PC-3 (cell line): ENCODE measurements at regions not wholly inside any gene's neighbourhood (a gene's known extent, or its start where the extent isn't known, plus 50 kb on each side); places are given as distances from the start of the nearest gene placed in this dataset.

Experiments used
- ATAC-seq: fragments of 200-7000 bp; cut with Tn5 transposase; 2 replicates; pipeline ENCODE4 v1.9.1; 2020; ENCODE audit warnings: mild to moderate bottlenecking, moderate library complexity
- BruUV-seq: library from RNA; stranded (reverse); fragments of 400-500 nt; replicated peaks from 2 replicates; lab custom pipeline; 2021; lab: Mats Ljungman, UMichigan
- CTCF ChIA-PET: fragments of 300-600 bp; sonication (Branson Sonifier 250); formaldehyde crosslinking; loops from one replicate; lab custom pipeline; 2022; ENCODE audit warnings: antibody characterized with exemption; lab: Charles Lee
- POLR2A ChIA-PET: fragments of 300-600 bp; sonication (Branson Sonifier 250); formaldehyde crosslinking; loops from one replicate; lab custom pipeline; 2022; ENCODE audit warnings: antibody characterized with exemption; ENCODE audit not compliant: unreplicated experiment; lab: Charles Lee
- DNase-seq: peaks from one replicate; pipeline ENCODE4 v3.0.0-alpha.2; 2015
- H2AFZ ChIP-seq: fragments of 300-600 bp; sonication (generic); 2 replicates; pipeline ENCODE4 v1.6.0; 2016; ENCODE audit warnings: antibody characterized with exemption, low read length
- H3F3A ChIP-seq: fragments of 300-600 bp; sonication (generic); one replicate; pipeline ENCODE4 v1.6.0; 2017; ENCODE audit warnings: antibody characterized with exemption, low read length, control low read depth, mild to moderate bottlenecking; ENCODE audit not compliant: unreplicated experiment
- H3K27ac ChIP-seq: fragments of 300-600 bp; sonication (generic); 2 replicates; pipeline ENCODE4 v1.5.1; 2016; ENCODE audit warnings: mild to moderate bottlenecking, low read length
- H3K27me3 ChIP-seq: fragments of 300-600 bp; sonication (generic); 2 replicates; pipeline ENCODE4 v1.6.1; 2016; ENCODE audit warnings: low read length, mixed read lengths
- H3K36me3 ChIP-seq: fragments of 300-600 bp; sonication (generic); 2 replicates; pipeline ENCODE4 v1.6.1; 2016; ENCODE audit warnings: low read depth, mixed run types, low read length, mixed read lengths
- H3K4me1 ChIP-seq: fragments of 300-600 bp; sonication (generic); 2 replicates; pipeline ENCODE4 v1.5.1; 2016; ENCODE audit warnings: low read length; ENCODE audit not compliant: insufficient read depth
- H3K4me2 ChIP-seq: fragments of 300-600 bp; sonication (generic); 2 replicates; pipeline ENCODE4 v1.6.0; 2016; ENCODE audit warnings: low read length
- H3K4me3 ChIP-seq: fragments of 300-600 bp; sonication (generic); 2 replicates; pipeline ENCODE4 v1.5.1; 2016; ENCODE audit warnings: mild to moderate bottlenecking, low read length, mixed read lengths
- H3K79me2 ChIP-seq: fragments of 300-600 bp; sonication (generic); 2 replicates; pipeline ENCODE4 v1.6.1; 2017; ENCODE audit warnings: low read length, mixed read lengths
- H3K9ac ChIP-seq: fragments of 300-600 bp; sonication (generic); 2 replicates; pipeline ENCODE4 v1.6.0; 2016; ENCODE audit warnings: mild to moderate bottlenecking, low read length
- H3K9me2 ChIP-seq: fragments of 300-600 bp; sonication (generic); replicated peaks from 2 replicates; pipeline ENCODE4 v1.6.1; 2016; ENCODE audit warnings: mixed run types, low read length, mixed read lengths
- H3K9me3 ChIP-seq: fragments of 300-600 bp; sonication (generic); 2 replicates; pipeline ENCODE4 v1.6.1; 2016; ENCODE audit warnings: low read length, mixed read lengths
- H4K20me1 ChIP-seq: fragments of 300-600 bp; sonication (generic); 2 replicates; pipeline ENCODE4 v1.6.1; 2016; ENCODE audit warnings: low read length, mixed read lengths
- EZH2 ChIP-seq: fragments of 300-600 bp; sonication (generic); IDR thresholded peaks from one replicate; pipeline ENCODE4 v1.6.1; 2017; ENCODE audit warnings: antibody characterized with exemption, mild to moderate bottlenecking, low read length; ENCODE audit not compliant: unreplicated experiment
- EZH2phosphoT487 ChIP-seq: fragments of 300-600 bp; sonication (generic); IDR thresholded peaks from 2 replicates; pipeline ENCODE4 v1.6.1; 2018; ENCODE audit warnings: mild to moderate bottlenecking, antibody characterized with exemption, low read length, borderline replicate concordance
- intact Hi-C: fragments of 100-400 bp; cut with micrococcal nuclease; formaldehyde crosslinking; loops from 2 replicates; pipeline ENCODE4 v1.9.0; 2023
- TF ChIP-seq, protein P1 (sequence below): fragments of 300-600 bp; sonication (generic); conservative IDR thresholded peaks from 2 replicates; pipeline ENCODE4 v1.5.1; 2017; ENCODE audit warnings: antibody characterized with exemption, low read depth, mild to moderate bottlenecking, low read length

DNA sequence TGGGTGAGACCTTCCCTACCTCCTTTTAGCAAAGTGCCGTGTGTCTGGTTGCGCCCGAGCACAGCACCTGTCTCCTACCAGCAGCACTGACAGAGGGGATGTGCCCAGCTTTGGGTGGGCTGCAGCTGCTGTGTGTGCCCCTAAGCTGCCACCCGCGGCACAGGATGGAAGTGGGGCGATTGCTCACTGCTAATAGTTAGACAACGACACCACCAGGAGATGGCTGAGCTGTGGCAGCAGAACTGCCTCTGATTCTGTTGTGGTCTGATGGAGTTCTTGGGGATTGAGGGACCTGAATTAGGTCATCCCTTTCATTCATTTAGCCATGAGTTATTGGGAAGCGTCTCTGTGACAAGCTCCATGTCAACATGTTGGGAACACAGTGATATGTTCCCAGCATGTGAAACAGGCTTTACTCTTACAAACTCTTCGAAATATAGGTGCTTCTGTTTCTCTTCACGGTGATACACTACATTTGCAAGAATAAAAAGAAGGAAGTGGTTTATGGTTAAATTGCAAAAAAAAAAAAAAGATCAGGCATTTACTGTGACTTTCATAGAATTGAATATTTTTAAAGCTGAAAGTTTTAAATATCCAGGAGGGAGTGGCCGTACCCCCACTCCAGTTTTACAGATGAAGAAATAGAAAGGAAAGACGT is 184.4 kb downstream of the MAF start:
- H3K27ac ChIP-seq: no peak overlapping the region
- no peak for ATAC-seq
- H3K4me1 ChIP-seq: no peaks in the 10 kb centered on the region
- no peaks in the 10 kb centered on the region for H3K9me3 ChIP-seq
- H3K79me2 ChIP-seq: no peaks in the 10 kb centered on the region
- intact Hi-C loops: no loop called here
- TF ChIP-seq EZH2 (no peak), EZH2phosphoT487 (no peak)
- TF ChIP-seq, protein P1, sequence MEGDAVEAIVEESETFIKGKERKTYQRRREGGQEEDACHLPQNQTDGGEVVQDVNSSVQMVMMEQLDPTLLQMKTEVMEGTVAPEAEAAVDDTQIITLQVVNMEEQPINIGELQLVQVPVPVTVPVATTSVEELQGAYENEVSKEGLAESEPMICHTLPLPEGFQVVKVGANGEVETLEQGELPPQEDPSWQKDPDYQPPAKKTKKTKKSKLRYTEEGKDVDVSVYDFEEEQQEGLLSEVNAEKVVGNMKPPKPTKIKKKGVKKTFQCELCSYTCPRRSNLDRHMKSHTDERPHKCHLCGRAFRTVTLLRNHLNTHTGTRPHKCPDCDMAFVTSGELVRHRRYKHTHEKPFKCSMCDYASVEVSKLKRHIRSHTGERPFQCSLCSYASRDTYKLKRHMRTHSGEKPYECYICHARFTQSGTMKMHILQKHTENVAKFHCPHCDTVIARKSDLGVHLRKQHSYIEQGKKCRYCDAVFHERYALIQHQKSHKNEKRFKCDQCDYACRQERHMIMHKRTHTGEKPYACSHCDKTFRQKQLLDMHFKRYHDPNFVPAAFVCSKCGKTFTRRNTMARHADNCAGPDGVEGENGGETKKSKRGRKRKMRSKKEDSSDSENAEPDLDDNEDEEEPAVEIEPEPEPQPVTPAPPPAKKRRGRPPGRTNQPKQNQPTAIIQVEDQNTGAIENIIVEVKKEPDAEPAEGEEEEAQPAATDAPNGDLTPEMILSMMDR: no peak
- H4K20me1 ChIP-seq: no peaks in the 10 kb centered on the region
- no peak for DNase-seq
- H3K4me2 ChIP-seq: no peak overlapping the region
- peaks cover 8% of the 10 kb centered on the region for H3K27me3 ChIP-seq
- BruUV-seq: no TSS peak
- no peaks in the 10 kb centered on the region for H3K36me3 ChIP-seq
- CTCF ChIA-PET: no interaction called here
- no peaks in the 10 kb centered on the region for H3K9me2 ChIP-seq
- no peaks in the 10 kb centered on the region for H3F3A ChIP-seq
- POLR2A ChIA-PET: no interaction called here
- H3K4me3 ChIP-seq: no peak overlapping the region
- H3K9ac ChIP-seq: no peak overlapping the region
- no peak overlapping the region for H2AFZ ChIP-seq

DNA sequence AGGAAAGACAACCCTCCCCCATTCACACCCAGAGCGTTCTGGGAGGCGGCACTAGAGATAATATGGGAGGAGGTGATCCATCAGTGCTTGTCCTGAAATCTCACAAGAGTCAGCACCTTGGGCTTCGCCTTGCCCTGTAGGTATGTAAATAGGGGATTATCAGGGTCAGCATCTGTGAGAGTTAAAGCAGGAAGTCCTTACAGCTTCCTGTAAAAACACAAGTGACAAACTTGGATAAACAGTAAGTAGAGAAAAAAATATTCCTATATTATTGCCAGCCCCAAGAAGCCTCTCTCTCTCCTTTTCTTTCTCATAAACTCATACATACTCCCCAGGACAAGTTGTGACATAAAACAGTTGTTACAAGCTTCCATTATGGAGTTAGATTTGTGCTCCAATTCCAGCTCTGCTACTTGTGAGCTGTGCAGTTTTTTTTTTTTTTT is 187.7 kb downstream of the MAF start:
- Histone ChIP-seq H3K4me2 (no peak overlapping the region), H2AFZ (no peak overlapping the region), H3K36me3 (no peaks in the 10 kb centered on the region), H3K4me1 (no peaks in the 10 kb centered on the region), H3K79me2 (no peaks in the 10 kb centered on the region), H3K27ac (no peak overlapping the region), H3K9me2 (no peaks in the 10 kb centered on the region), H3K27me3 (no peaks in the 10 kb centered on the region), H3K9ac (no peak overlapping the region), H3K9me3 (no peaks in the 10 kb centered on the region), H4K20me1 (no peaks in the 10 kb centered on the region), H3K4me3 (no peak overlapping the region), H3F3A (no peaks in the 10 kb centered on the region)
- intact Hi-C loops: no loop called here
- BruUV-seq: no TSS peak
- TF ChIP-seq, protein P1: no peak
- TF ChIP-seq EZH2: no peak
- TF ChIP-seq EZH2phosphoT487: no peak
- ChIA-PET POLR2A (no interaction called here), CTCF (no interaction called here)
- DNase-seq (no peak), ATAC-seq (no peak)

DNA sequence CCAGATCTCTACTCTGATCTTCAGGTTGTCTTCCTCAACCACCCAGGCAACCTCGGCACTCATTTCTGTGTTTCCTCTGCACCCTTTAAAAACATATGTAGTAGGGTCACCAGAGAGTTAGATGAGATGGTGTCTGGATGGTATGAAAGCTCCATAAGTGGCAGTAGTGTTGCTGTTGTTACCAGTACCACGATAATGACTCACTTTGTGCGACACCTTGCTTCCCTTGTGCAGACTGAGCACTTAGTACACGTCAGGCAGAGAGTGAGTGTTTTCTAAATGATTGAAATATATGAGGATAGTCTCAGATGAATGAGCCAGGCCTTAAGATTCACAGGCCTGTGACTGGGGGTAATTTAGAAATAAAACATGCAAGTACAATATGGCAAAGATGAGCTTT is 188.7 kb downstream of the MAF start:
- ChIA-PET CTCF (no interaction called here), POLR2A (no interaction called here)
- Histone ChIP-seq H2AFZ (no peak overlapping the region), H3K27ac (no peak overlapping the region), H3K4me3 (no peak overlapping the region), H3F3A (no peaks in the 10 kb centered on the region), H3K9me2 (no peaks in the 10 kb centered on the region), H3K27me3 (no peaks in the 10 kb centered on the region), H3K4me1 (no peaks in the 10 kb centered on the region), H3K9me3 (no peaks in the 10 kb centered on the region), H3K79me2 (no peaks in the 10 kb centered on the region), H4K20me1 (no peaks in the 10 kb centered on the region), H3K4me2 (no peak overlapping the region), H3K9ac (no peak overlapping the region), H3K36me3 (no peaks in the 10 kb centered on the region)
- TF ChIP-seq EZH2phosphoT487 (no peak), EZH2 (no peak)
- TF ChIP-seq, protein P1: no peak
- DNase-seq (no peak), ATAC-seq (no peak)
- BruUV-seq: no TSS peak
- intact Hi-C loops: no loop called here
